ENCODE measurements at regions not wholly inside any gene's neighbourhood (a gene's known extent, or its start where the extent isn't known, plus 50 kb on each side); places are given as distances from the start of the nearest gene placed in this dataset.
A peak's percentile ranks its signal among the peaks of the same experiment; 100 is the strongest.

- no peak for DNase-seq (ENCODE audit: extremely low spot score)
- TF ChIP-seq CTCF (IDR thresholded peaks at IDR 0.05; ENCODE audit: control extremely low read depth, extremely low read depth, low read depth, missing control alignments) = no peak
- POLR2A ChIA-PET = no interaction called here
- CTCF ChIA-PET = no interaction called here
Observed at GRCh38 chr4:144509088-144510015, 136.6 kb upstream of the HHIP start.

GRCh38 chr4:144514736-144515135, 131.2 kb upstream of the HHIP start:
- DNase-seq (ENCODE audit: extremely low spot score) = no peak
- CTCF ChIA-PET = no interaction called here
- POLR2A ChIA-PET = no interaction called here
- TF ChIP-seq CTCF (IDR thresholded peaks at IDR 0.05; ENCODE audit: control extremely low read depth, extremely low read depth, low read depth, missing control alignments) = no peak

- ChIA-PET POLR2A (no interaction called here), CTCF (interaction anchor here (0.7 kb wide), 2 partner anchors 19 to 28 kb away, joined by 3 read pairs; no protein-coding TSS in a partner anchor)
- no peak for DNase-seq (ENCODE audit: extremely low spot score)
- no peak for TF ChIP-seq CTCF (IDR thresholded peaks at IDR 0.05; ENCODE audit: control extremely low read depth, extremely low read depth, low read depth, missing control alignments)
Observed at GRCh38 chr4:144518181-144518895, 127.6 kb upstream of the HHIP start.

- POLR2A ChIA-PET = no interaction called here
- CTCF ChIA-PET = no interaction called here
Observed at GRCh38 chr4:144531841-144532240, 114.1 kb upstream of the HHIP start.

GRCh38 chr4:144547678-144548298, 98.2 kb upstream of the HHIP start:
- peak; percentile 53 for DNase-seq (ENCODE audit: extremely low spot score)
- CTCF ChIA-PET = interaction anchor here (0.6 to 0.9 kb wide), 3 partner anchors 9 to 14 kb away, joined by 3 to 4 read pairs (median 3); no protein-coding TSS in a partner anchor
- no peak for TF ChIP-seq CTCF (IDR thresholded peaks at IDR 0.05; ENCODE audit: control extremely low read depth, extremely low read depth, low read depth, missing control alignments)
- POLR2A ChIA-PET = no interaction called here

More at GRCh38 chr4:144531841-144532240, 114.1 kb upstream of the HHIP start:
- no peak for DNase-seq (ENCODE audit: extremely low spot score)
- no peak for TF ChIP-seq CTCF (IDR thresholded peaks at IDR 0.05; ENCODE audit: control extremely low read depth, extremely low read depth, low read depth, missing control alignments)

GRCh38 chr4:144556636-144557035, 89.3 kb upstream of the HHIP start:
- ChIA-PET POLR2A (no interaction called here), CTCF (interaction anchor here (1.0 to 2.0 kb wide), 3 partner anchors 9 to 24 kb away, joined by 3 to 4 read pairs (median 4); no protein-coding TSS in a partner anchor)
- TF ChIP-seq CTCF (IDR thresholded peaks at IDR 0.05; ENCODE audit: control extremely low read depth, extremely low read depth, low read depth, missing control alignments) = no peak
- DNase-seq (ENCODE audit: extremely low spot score) = no peak
